ENCODE measurements at regions not wholly inside any gene's neighbourhood (a gene's known extent, or its start where the extent isn't known, plus 50 kb on each side); places are given as distances from the start of the nearest gene placed in this dataset.

DNA sequence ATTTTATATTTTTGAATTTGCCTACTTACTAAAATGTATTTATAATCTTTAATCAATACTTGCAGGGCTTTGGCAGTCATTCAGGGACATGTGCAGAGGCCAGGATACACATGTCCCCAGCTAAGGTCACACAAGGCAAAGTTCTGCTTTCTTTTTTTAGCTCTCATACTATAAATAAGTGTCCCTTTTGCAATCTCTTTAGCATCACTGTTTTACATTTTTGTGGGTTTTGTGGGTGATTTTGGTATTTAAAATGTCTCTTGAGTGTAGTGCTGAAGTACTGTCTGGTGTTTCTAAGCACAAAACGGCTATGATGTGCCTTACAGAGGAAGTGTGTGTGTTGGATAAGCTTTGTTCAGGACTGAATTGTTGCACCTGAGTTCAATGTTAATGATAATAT, 309.0 kb upstream of the GULP1 start:
- H3K9ac ChIP-seq (replicated peaks in 1 of 4; ENCODE audit: extremely low read depth in 1 of 4, low read depth in 3 of 4, low read length in 3 of 4) = no peak overlapping the region
- WGBS, 2 experiments (ENCODE audit: extremely low coverage in 1 of 2, insufficient coverage in 1 of 2, insufficient read length in 1 of 2, insufficient replicate concordance in 2 of 2, low coverage in 1 of 2, low lambda C conversion rate in 2 of 2, missing lambda C conversion rate in 1 of 2) = 92% methylated on average over 1 of the region's 1 CpG; no CpG with 5 or more reads in 1 of the 2 experiments
- H3K4ac ChIP-seq (replicated peaks; ENCODE audit: insufficient read length, low read depth, low read length) = no peak overlapping the region
- no peaks in the 10 kb centered on the region for H3K23me2 ChIP-seq (ENCODE audit: low read depth, low read length)
- peaks cover 0 to 12% (median 4%) of the 10 kb centered on the region in 4 experiments; a peak in 4 of 7 replicates for H3K4me1 ChIP-seq (replicated peaks in 1 of 4; ENCODE audit: control insufficient read depth in 3 of 4, insufficient read depth in 4 of 4, low read length in 3 of 4)
- H3K18ac ChIP-seq (ENCODE audit: extremely low read depth, low read length) = no peak overlapping the region
- H3K79me1 ChIP-seq (ENCODE audit: low read depth, low read length) = no peaks in the 10 kb centered on the region
- no peak overlapping the region for H3K14ac ChIP-seq (ENCODE audit: insufficient read length)
- H2AFZ ChIP-seq (ENCODE audit: low read length) = no peak overlapping the region
- no peak overlapping the region for H3K4me3 ChIP-seq (ENCODE audit: extremely low read depth in 1 of 4, insufficient read depth in 2 of 4, low read depth in 3 of 4, low read length in 4 of 4)
- no peaks in the 10 kb centered on the region for H3K36me3 ChIP-seq (ENCODE audit: control insufficient read depth in 2 of 4, insufficient read depth in 4 of 4, low read length in 3 of 4)
- H2BK15ac ChIP-seq (ENCODE audit: low read length) = no peak overlapping the region
- no peak overlapping the region for H2BK20ac ChIP-seq (ENCODE audit: low read length)
- H3K27me3 ChIP-seq (replicated peaks in 1 of 4; ENCODE audit: control insufficient read depth in 3 of 4, extremely low read depth in 1 of 4, insufficient read depth in 3 of 4, low read length in 3 of 4) = no peaks in the 10 kb centered on the region
- H4K91ac ChIP-seq (replicated peaks; ENCODE audit: insufficient read length, low read length) = no peak overlapping the region
- H3K56ac ChIP-seq (replicated peaks; ENCODE audit: insufficient read length, low read depth, low read length) = no peak overlapping the region
- H3K4me2 ChIP-seq (ENCODE audit: insufficient read depth in 1 of 2, low read depth in 2 of 2, low read length in 2 of 2) = no peak overlapping the region
- no peak overlapping the region for H3K27ac ChIP-seq (ENCODE audit: low read depth, low read length)
- H3K23ac ChIP-seq (ENCODE audit: insufficient read length) = no peak overlapping the region
- no peaks in the 10 kb centered on the region for H4K20me1 ChIP-seq (replicated peaks in 1 of 2; ENCODE audit: control insufficient read depth in 1 of 2, insufficient read depth in 2 of 2, low read length in 2 of 2)
- H3K9me3 ChIP-seq (ENCODE audit: insufficient read depth in 2 of 2, low read depth in 1 of 2, low read length in 1 of 2) = no peaks in the 10 kb centered on the region
- no peak overlapping the region for H2BK12ac ChIP-seq (ENCODE audit: low read depth, low read length)
- no peak for FAIRE-seq
- H2AK5ac ChIP-seq (ENCODE audit: low read depth, low read length) = no peak overlapping the region
- no peak overlapping the region for H2BK5ac ChIP-seq (ENCODE audit: low read depth, low read length)
- H3K79me2 ChIP-seq (ENCODE audit: control insufficient read depth in 1 of 2, insufficient read depth in 2 of 2, low read length in 2 of 2) = no peaks in the 10 kb centered on the region
- H4K8ac ChIP-seq (ENCODE audit: extremely low read depth, insufficient read depth, low read length) = no peak overlapping the region
- H2BK120ac ChIP-seq (replicated peaks; ENCODE audit: low read depth, low read length) = no peak overlapping the region
- DNase-seq (ENCODE audit: low read depth in 1 of 2, low spot score in 2 of 2) = no peak
- ChIA-PET CTCF (ENCODE audit: partially characterized antibody) (interaction anchor here (0.9 kb wide), 1 partner anchor 11 kb away, joined by 3 read pairs; no protein-coding TSS in a partner anchor), POLR2A (ENCODE audit: partially characterized antibody) (no interaction called here)
- H4K5ac ChIP-seq (ENCODE audit: insufficient read length, low read depth, low read length) = no peak overlapping the region
- TF ChIP-seq SIX5 (IDR thresholded peaks at IDR 0.05; ENCODE audit: low read depth, low read length) = no peak
- TF ChIP-seq ASH2L (IDR thresholded peaks at IDR 0.05; ENCODE audit: low read length) = no peak
- TF ChIP-seq RFX5 (IDR thresholded peaks at IDR 0.05; ENCODE audit: borderline replicate concordance, low read depth, low read length) = no peak
- TF ChIP-seq SP2 (IDR thresholded peaks at IDR 0.05; ENCODE audit: low read length) = no peak
- TF ChIP-seq, protein P1, sequence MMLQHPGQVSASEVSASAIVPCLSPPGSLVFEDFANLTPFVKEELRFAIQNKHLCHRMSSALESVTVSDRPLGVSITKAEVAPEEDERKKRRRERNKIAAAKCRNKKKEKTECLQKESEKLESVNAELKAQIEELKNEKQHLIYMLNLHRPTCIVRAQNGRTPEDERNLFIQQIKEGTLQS (IDR thresholded peaks at IDR 0.05; ENCODE audit: insufficient read depth, low read depth, low read length) = no peak

Data from H1 (cell line).